Activated CD4-positive, alpha-beta T cell treated with anti-CD3 and anti-CD28 coated beads for 48 hours (primary cell): ENCODE measurements at regions not wholly inside any gene's neighbourhood (a gene's known extent, or its start where the extent isn't known, plus 50 kb on each side); places are given as distances from the start of the nearest gene placed in this dataset.

Source experiments
- DNase-seq: peaks from one replicate; pipeline ENCODE4 v3.0.0-alpha.2; 2020

GRCh38 chr13:112226320-112227002 lies 149.7 kb upstream of the SPACA7 start:
- no peak for DNase-seq

DNA sequence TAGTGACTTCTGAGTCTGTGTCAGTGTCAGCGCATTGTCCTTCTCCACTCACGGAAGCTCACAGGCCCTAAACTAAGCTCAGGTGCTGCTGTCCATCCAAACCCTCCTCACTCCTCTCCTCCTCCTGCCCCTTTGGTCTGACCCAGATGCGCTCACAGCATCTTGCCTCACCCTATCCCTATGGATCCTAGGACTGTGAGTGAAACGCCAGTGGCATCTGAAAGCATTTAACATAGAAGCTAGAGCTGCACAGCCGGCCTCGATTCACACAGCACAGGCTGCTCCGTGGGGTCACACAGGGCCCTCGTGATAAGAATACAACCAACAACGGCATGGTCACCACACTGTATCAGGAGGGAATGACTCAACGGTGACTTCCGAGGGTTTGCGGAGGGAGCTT lies 149.1 kb upstream of the SPACA7 start:
- DNase-seq, result no peak

DNA sequence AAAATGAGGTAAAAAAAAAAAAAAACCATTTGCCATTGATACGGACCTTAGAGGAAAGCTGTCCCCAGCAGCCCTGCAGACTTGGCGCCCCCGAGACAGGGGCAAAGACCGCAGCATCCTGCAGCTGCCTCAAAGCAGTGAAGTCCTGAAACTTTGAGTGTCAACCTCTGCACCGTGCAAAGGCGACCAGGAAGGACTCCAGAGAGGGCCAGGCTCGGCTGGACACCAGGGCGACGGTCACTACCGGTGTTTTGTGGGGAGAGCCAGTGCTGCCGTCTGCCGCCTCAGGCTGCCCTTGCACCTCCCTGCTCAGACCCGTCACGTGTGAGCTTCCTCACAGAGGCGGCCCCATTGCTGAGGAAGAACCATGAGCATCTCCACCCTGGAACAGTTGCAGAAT lies 146.7 kb upstream of the SPACA7 start:
- DNase-seq, result no peak

DNA sequence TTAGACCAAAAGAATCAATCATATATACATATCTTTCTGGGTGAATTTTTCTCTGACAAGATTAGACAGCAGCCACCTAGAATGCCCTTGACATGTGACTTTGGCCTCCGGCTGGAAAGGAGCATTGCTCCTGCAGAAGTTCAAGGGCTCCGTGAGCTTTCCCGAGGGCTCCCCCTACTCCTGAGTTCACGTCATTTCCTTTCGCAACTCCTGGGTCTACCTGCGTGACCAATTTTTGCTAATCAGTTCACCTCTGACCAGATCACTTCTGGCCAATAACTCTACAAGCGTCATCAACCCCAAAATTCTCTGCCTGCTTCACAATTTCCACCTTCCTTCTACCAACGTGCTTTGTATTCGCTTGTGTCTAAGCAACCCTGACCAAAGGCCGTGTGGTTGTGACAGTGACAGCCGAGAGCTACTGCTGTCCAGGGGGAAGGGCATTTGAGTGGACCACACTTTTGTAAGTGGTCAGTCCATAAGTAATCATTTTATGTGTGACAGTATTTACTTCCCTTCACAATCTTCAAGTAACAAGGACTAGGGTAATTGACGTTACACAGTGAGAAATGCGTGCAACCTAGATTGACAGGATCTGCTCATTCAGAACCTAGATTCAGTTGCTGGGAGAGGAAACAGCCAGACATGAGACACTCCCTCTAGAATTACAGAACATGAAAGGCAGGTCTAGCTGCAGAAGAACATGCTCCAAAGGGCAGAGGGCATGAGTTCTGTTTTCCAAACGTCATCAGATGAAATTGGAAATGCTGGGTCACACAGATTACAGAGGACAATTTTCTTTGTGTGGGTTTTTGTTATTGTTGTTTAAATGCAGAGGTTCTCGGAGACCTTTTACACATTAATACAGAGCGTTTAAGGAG lies 145.9 kb upstream of the SPACA7 start:
- DNase-seq, result no peak

GRCh38 chr13:112231451-112232083 lies 144.6 kb upstream of the SPACA7 start:
- DNase-seq, result no peak

GRCh38 chr13:112233256-112233655 lies 142.9 kb upstream of the SPACA7 start:
- no peak for DNase-seq

DNA sequence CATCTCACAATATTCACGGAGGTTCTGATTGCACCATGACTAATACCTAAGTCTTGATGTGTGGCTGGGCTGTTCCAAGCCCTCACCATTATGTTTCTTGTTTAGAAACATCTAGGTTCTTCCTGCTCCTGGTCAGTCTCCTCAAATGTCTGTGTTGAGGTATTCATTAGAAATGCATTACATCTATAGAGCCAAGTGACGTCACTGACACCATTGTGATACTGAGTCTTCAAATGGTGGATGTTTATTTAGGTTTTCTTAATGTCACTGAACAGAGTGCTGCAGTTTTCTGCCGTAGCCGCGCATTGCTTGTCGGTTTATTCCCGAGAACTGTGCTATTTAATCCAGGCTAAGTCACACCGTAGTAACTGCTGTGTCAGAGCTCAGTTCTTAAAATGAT lies 142.4 kb upstream of the SPACA7 start:
- no peak for DNase-seq

DNA sequence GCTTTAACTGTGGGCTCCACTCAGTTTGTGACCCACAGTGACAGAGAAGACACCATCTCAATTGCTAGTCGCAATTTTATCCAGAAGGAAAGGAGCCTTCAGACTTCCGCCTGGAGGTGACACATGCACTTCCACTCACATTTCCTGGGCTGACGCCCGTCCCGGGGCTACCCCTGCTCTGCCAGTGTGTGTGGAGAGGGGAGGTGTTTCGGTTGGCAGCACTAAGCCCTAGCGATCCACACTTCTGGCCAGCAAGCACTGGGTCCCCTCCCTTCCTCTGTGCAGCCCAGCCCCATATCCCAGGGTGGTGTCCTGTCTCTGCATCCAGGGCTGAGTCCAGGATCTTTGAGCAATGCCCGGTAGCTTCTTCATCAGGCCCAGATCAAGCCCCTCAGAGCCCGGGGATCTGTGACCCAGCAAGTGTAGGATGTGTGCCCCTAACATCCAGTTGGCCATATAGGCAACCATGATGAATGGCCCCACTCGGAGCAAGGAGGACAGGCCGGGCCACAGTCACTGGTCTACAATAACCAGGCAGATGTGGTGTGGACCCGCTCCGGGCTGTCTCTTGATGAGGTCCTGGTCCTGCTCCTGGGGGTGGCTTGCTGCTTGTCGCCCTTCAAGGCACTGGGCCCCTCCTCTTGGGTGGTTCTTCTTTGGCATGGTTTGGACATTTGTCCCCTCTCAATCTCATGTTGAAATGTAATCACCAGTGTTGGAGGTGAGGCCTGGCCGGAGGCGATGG lies 141.9 kb upstream of the SPACA7 start:
- no peak for DNase-seq

- no peak for DNase-seq
Observed at GRCh38 chr13:112236016-112236415, 140.1 kb upstream of the SPACA7 start.

DNA sequence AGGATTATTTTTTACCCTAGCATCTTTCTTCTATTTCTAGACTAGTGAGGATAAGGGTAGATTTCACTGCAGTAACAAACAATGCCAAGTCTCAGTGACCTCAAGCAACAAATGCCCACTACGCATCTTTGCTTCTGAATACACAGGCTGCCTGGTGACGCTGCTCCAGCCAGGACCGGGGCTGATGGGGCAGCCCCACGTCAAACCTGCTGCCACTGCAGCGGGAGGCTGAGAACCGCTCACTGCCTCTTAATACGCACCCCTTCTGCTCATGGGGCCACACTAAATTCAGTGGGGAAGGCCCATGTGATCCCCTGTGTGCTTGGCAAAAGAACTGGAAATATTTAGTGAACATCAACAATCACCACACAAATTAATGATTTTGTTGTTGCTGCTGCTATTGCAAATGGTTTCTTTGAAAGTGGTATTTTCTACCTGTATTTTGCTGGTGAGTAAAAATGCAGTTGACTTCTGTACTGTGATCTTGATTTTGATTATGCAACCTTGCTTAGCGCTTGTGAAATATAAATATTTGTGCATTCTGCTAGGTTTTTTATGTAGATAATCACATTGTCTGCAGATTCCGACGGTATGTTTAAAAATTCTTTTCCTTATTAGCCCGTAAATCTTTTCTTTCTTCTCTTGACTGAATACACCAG lies 139.5 kb upstream of the SPACA7 start:
- DNase-seq, result no peak

DNA sequence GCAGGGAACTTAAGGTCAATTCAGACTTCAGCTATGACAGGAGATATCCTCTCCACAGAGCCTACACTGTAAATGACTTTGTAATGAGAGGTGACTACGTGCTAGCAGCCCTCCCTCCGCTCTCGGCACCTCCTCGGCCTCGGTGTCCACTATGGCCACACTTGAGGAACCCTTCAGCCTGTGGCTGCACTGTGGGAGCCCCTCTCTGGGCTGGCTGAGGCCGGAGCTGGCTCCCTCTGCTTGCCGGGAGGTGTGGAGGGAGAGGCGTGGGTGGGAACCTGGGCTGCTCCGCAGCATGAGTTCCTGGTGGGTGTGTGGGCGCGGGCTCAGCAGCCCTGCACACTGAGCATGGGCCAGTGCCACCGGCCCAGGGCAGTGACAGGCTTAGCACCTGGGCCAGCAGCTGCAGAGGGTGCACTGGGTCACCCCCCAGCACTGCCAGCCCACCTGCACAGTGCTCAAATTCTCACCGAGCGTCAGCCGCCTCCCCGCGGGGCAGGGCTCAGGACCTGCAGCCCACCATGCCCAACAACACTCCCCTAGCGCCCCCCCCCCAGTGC lies 137.6 kb upstream of the SPACA7 start:
- DNase-seq, result no peak

DNA sequence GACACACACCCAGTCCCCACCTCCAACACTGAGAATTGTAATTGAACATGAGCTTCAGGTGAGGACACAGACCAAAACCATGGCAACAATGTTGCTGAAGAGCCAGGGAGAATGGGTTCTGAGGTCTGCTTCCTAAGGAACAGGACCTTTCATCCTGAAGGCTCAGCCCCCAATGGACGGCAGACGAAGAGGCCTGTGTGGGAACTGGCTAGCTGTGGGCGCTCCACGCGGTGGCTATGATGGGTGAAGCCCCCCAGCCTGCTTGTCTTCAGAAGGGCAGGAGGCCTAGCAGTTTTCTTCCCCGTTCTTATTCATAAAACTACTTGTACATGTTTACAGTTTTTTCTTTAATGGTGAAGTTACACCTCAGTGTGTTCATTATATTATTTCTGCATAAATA lies 136.1 kb upstream of the SPACA7 start:
- no peak for DNase-seq

DNA sequence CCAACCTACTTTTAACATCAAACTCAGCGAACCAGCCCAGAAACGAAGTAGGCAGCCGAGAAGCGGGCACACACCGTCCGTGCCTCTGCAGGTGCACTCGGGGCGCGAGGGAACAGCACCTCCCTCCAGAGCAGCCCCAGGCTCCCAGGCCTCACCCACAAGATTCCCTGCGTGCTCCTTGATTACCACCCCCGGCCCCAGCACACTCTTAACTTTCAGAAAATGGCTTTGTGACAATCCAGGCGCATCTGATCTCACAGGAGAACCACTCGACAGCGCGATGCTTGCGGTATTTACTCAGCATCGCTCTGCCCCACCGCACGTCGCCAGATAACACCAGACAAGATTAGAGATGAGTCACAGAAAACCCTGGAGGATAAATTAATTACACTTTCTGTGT lies 134.9 kb upstream of the SPACA7 start:
- no peak for DNase-seq

GRCh38 chr13:112242777-112243176 lies 133.4 kb upstream of the SPACA7 start:
- DNase-seq, result no peak

GRCh38 chr13:112244061-112244460 lies 132.1 kb upstream of the SPACA7 start:
- DNase-seq, result no peak

DNA sequence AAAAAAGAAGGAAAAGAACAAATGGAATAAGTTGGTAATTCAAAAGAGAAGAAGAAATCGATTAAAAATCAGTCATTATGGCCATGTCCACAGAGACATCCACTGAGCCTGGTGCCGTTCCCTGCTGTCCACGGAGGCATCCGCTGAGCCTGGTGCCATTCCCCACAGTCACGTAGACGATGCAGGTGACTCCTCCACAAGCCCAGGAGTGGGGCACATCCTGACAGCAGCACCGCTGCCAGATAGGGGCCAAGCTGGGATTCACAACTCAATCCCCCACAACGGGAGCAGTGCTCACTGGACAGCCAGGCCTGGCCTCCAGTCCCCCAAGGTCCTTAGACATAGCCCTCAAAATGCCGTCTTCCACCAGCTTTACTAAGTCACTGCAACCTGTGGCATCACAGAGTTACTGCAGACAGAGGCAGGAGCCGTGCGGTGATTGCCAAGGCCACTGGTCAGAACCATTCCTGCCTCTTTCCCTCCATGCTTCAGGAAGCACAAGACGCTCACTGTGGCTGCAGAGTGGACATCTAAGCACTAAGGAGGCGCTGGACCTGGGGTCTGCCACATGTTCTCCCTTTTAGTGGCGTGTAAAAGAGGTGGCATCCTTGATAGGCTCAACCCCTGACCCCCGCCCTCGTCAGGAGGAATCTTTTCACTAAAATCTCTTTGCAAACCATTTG lies 131.5 kb upstream of the SPACA7 start:
- no peak for DNase-seq

DNA sequence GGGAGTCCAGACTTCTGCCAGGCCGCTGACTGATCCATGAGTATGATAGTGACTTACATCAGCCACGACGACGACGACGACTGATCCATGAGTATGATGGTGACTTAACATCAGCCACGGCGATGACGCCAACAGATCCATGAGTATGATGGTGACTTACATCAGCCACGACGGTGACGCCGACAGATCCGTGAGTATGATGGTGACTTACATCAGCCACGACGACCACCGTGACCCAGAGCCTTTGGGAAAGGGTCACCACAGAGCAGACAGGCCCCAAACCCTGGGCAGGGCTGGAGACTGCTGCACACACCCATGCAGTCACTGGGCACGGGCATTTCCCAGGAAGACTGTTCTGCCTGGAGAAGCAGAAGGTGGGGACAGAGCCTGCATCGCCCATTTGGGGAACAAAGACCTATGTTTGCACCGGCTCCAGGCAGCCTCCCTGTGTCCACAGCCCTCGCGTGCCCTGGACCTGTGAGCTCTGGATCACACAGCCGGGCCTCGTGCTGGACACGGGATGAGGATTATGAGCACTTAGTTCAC lies 130.9 kb upstream of the SPACA7 start:
- DNase-seq, result no peak

GRCh38 chr13:112245989-112246388 lies 130.2 kb upstream of the SPACA7 start:
- DNase-seq, result no peak

GRCh38 chr13:112246731-112247470 lies 129.3 kb upstream of the SPACA7 start:
- DNase-seq, result no peak
